ENCODE measurements at regions not wholly inside any gene's neighbourhood (a gene's known extent, or its start where the extent isn't known, plus 50 kb on each side); places are given as distances from the start of the nearest gene placed in this dataset.

GRCh38 chr3:25235031-25235430 lies 193.0 kb upstream of the RARB start:
- TF ChIP-seq CTCF (IDR thresholded peaks at IDR 0.05) (no peak), POLR2A (IDR thresholded peaks at IDR 0.05) (no peak)

Data from testis (tissue), 2 donors.